GM19025 (cell line): ENCODE measurements at regions not wholly inside any gene's neighbourhood (a gene's known extent, or its start where the extent isn't known, plus 50 kb on each side); places are given as distances from the start of the nearest gene placed in this dataset.
"Not testable (repeated sequence)": the region's sequence is repeated elsewhere in the genome, so short reads cannot be mapped to it uniquely, and the experiment has no call there.

Source experiments
- ATAC-seq: cut with Tn5 transposase; IDR thresholded peaks from one replicate; pipeline ENCODE4 v1.9.1; 2021; ENCODE audit warnings: mild to moderate bottlenecking, low read depth, moderate library complexity; ENCODE audit not compliant: unreplicated experiment

DNA sequence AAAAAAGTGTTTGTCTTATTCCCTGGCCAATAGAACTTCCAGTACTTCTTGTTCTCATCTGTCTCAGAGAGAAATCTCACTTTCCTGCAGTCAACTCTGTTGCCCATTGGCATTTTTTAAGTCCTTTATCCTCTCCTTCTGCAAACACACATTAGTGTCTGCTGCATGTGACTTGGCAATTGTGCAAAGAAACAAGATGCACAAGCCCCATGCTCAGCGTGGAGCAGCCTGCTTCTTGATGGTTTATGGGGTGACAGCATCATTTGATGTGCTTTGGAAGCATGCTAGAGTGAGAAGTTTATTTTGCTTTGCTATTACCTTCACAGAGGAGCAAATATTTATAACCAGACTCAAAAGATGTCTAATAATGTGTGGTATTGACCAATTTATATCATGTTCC is 238.2 kb downstream of the FAT3 start:
- ATAC-seq = no peak

DNA sequence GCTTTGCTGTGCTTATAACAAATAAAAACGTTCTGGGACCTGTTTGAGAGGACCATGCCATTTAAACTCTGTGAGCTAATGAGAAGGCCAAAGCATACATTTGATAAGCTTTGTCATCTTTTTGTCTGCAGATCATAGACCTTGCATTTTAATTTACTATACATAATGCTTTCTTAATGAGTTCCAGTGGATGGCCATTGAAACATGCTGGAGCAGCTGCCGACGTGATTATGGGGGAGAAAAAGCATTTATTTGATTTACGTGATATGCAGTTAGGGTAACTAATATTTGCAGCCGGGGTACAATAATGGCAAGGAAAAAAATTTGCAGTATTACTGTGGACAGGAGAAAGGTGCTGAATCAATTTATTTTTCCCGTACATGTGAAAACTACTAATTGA is 240.2 kb downstream of the FAT3 start:
- ATAC-seq = no peak

DNA sequence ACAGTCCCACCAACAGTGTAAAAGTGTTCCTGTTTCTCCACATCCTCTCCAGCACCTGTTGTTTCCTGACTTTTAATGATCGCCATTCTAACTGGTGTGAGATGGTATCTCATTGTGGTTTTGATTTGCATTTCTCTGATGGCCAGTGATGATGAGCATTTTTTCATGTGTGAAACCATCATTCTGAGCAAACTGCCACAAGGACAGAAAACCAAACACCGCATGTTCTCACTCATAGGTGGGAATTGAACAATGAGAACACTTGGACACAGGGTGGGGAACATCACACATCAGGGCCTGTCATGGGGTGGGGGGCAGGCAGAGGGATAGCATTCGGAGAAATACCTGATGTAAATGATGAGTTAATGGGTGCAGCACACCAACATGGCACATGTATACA is 240.8 kb downstream of the FAT3 start:
- ATAC-seq = not testable (repeated sequence)

DNA sequence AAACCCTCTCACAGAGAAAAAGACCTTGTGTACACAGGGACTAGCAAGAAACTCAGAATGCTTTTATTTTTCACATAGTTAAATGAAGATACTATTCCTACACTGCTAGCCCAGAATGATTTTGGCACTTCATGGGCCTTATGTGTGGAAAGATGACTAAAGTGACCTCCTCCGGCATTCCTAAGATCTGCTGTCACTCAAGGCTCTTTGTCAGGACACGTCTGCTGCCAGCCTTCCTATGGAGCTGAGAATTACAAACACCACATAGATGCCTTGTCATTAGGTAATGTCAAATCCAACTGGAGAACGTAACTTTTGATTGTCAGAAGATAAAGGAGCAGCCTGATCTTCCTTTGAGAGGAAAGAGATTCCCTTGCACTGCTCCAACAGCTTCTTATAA is 249.1 kb downstream of the FAT3 start:
- ATAC-seq = no peak

DNA sequence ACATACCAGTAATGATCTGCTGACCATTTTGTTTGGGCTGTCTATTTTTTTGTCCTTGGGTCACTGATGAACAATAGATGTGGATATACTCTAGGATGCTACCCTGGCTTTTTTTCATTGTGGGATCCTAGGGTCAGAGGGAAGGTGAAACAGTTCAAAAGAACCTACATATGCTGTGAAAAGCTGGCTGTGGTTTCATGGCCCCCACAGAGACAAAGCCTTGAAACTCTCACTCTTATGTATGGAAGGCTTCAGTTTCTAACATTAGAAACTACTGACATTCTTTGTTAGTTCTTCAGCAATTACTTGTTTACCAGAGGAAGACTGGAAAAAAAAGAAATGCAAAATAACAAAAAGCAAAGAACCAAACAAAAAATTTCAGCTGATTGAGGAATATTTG is 250.7 kb downstream of the FAT3 start:
- no peak for ATAC-seq

DNA sequence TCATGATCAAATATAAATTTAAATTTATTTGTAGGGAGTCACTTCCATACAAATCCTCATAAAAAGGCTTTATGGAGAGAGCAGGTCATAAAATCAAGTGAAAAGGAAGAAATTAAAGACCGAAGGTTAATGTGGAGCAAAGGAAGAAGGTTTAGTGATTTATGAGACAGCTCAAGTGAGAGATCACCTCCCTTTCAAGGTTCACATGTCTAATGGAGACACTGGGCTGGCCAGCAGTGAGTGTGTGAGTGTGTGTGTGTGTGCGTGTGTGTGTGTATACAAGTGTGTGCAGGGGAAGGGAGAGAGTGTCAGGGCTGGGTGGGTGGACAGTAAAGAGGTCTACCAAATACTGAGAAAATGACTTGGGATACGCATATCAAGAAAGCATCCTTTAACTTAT is 251.2 kb downstream of the FAT3 start:
- no peak for ATAC-seq

DNA sequence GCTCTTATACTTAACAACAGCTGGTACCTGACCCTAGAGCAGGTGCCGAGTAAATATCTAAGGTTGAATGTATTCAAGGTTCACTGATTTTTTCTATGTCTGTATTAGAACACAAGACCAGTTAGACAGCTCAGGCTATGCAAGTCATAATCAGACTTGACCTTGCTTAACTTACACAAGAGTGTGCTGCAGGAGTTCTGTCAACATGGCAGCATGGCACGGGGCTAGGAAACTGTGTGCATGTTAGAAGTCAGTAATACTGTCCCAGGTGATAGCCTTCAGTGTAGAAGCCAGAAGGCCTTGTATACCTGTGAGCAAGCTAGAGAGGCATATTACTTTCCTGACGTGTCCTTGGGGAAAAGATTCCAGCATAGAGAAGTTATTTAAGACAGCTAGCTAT is 253.1 kb downstream of the FAT3 start:
- ATAC-seq = no peak

DNA sequence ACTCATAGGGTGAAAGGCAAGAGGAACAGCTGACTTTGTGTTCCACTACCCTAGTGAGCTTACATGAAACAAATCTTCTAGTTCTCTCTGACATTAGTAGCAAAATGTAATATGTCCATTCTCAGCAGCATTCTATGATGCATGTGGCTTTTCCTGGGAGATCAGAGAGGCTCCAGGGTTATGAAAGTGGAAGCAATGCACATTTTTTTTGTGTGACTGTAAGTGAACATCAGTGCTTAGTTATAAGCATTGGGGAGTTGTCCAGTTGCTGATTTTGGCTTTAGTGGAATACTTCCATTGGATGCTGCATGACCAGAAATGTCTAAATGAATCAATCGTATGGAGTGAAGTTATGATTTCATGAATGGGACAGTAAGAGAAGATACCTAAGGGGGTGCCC is 255.9 kb downstream of the FAT3 start:
- ATAC-seq = no peak

DNA sequence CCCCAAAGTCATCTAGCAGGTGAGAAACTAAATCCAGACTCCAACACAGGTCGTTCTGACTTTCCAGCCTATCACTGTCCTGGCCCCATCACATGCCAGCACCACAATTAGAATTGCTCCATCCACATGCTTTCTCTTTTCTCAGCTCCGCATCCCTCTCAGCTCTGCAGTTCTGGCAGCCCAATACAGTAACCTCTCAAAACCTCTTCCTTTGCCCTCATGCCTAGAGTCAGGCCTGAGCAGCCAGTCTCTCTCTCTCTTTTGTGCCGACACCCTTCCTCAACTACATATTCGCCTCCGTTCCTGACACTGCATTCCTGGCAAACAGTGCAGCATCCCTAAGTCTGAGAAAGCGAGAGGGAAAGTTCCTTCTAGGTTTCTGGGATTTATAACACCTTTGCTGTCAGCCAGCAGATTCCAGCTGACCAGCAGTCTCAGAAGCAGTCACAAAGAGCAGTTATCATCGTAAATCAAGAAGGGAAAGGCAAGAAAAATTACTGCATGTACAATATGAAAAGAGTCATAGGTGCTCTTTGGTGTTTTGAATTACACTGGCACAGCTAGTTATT is 258.0 kb downstream of the FAT3 start:
- no peak for ATAC-seq

DNA sequence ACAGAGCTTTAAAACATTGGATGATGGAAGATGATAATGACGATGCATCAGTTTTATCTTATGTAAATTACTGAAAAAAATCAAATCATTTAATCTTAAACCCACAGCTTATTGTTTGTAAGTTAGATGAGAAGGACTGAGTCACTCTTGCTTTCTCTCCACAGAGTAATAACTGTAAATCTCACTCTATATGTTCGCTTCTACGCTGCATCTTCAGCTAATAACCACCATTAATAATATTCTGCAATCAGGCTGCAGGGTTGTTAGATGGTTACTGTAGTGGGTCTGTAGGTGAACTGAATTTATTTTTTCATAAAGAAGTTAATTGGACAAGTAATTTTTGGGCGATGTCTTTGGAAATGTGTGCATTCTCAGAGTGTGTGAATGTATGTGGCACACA is 260.0 kb downstream of the FAT3 start:
- no peak for ATAC-seq

DNA sequence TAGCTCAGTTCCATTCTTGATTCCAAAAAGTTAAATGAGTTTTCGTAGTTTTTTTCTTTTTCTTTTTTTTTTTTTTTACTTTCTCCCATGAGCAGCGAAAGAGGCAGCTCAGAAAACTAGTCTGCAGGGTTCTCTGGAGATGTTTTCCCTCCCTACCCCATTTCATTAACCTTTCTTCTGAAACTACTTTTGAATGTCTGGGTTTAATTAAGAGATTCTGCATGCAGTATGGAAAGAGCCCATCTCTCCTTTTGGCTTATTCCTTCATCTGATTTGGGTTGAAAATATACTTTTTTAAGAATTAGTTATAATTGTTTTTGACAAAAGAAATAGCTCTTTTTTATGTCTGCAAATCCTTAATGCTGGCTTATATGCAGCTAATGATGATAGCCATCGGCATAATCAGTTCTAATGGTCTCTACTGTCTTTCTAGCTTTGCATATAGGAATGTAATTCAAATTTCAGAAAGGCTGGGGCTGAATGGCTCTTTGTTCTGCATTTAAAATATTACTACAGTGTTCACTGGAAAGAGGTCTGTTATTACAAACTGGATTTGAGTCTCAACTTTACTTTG is 265.3 kb downstream of the FAT3 start:
- no peak for ATAC-seq

DNA sequence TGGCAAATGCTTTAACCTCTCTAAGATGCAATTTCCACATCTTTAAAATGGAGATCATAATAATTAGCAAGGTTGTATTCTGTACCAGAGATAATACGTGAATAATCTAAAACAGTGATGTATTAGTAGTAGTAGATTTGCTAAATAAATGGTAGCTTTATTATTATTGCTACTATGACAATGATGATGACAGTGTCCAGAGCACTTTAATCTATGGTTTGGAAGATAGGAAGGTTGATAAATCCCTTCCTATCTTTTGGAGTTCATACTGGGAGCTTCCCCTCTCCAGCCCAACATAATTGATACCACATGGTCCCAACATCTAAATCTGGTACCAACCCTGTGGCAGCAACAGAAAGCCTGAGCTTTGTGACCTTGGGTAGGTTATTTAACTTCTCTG is 267.8 kb downstream of the FAT3 start:
- ATAC-seq = no peak

DNA sequence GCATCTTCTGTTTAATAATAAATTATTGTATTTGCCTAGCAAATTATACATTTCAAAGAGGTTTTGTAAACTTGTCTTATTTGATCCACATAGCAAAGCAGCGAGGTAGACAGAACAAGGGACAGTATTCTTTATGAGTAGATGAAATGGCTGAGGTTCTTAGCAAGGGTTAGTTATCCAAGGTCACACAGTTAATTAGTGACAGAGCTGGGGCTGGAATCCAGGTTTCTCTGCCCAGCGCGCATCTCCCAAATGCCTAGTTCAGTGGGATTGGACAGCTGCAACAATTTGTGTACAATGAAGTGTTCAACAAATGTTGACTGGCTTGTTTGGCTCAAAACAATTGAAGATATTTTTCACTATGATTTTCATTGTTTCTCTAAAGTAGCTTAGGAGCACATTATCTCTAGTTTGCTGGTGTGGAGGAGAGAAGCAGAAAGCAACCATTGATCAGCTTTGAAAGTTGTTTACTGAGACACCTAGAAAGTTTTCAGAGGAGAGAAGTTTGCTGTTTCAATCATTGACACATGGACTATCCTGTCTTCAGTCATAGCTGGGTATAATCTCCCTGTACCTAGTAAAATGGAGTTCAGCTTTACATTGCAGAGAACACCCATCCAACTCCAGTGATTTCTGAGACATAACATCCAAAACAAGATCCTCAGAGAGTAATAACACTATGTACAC is 270.6 kb downstream of the FAT3 start:
- no peak for ATAC-seq

DNA sequence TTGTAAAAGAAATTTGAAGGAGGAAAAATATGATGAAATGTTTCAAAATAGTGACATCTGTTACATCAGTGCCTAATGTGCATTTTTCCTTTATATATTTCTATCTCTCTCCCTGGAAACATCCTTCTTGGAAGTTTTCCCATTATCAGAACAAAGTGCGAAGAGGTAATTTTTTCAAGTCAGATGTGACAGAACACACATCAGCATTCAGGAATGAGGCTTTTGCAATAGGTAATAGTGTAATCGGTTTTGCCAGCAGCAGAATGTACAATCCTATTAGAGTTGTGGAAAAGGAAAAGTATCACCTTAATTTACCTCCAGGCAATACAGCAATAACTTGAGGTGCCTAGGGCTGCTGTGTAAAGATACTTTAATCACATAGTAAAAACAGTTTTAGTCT is 275.8 kb downstream of the FAT3 start:
- no peak for ATAC-seq

DNA sequence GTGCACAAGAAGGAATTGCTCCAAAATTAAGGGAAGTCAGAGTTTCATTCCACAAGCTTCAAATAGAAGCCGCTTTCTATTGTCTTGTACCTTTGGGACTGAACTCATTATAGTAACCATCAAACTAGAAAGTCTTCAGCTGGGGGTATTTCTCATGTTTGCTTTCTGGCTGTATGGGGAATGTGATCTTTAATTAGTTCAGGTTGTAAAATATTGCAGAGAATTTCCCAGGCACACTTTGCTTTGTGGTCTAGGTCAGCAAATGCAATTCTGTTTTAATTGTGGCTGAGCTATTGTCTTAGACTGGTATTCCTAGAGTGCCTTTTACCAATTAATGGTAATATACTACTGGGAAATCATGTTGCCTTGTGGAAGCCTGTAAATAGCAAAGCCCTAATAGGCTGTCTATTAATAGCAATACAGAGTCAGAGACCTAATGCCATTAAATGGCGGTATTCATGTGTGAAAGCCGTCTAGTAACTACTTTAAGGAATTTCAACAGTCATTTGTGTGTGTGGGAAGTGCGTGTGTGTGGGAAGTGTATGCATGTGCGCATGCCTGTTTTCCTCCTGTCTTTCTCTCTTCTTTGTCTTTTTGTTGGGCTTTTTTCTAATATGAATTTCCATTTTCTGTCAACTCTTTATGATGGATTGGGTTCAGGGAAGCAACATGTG is 276.6 kb downstream of the FAT3 start:
- no peak for ATAC-seq

DNA sequence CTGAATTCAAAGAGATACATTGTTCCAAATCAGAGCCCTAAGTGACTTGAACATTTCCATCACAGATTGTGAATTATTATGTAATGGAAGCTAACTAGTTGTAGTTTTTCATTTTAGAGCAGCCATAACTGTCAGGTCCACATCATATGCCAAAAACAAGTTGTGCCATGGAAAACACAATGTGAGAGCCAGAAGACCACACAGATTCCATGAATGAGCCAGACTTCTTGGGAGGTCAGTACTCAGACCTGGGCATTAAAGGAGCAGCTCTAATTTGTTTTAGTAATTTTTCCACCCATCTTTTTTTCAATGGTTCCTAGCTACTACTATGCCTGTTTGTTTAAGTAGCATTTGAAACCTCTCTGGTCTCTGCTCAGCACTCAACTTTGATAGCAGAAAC is 279.4 kb downstream of the FAT3 start:
- no peak for ATAC-seq

DNA sequence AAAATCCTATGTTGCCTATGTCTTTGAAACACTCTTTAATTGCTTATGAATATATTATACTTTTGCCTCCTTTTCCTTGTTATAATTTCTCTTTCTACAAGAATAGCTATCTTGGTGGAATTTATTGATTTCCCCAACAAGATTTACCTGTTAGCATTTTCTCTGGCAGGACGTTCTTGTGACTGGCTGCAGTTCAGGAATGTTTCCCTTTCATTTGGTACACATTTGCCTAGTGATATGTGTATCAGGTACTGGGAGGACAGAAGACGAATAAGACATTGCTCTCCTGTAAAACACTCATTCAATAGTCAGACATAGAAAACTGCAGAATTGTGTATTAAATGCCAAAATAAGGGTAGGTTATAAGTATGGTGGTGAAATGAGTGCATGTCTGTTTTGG is 279.9 kb downstream of the FAT3 start:
- ATAC-seq = no peak

DNA sequence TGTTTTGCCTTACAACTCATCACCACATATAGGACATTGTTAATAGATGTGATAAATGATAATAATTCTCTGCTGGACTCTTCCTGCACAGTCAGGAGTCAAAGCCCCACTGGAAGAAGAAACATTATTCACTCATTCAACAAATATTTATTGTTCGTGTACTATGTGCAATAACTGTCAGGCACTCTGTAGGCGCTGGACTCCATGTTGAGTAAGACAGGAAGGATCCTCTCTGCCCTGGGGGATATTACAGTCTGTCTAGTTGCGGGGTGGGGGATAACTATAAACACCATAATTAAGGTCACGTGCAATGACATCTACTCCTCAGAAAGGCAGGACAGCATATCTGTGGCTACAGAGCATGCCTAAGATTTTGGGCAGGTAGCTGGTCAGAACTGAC is 281.1 kb downstream of the FAT3 start:
- ATAC-seq = no peak

DNA sequence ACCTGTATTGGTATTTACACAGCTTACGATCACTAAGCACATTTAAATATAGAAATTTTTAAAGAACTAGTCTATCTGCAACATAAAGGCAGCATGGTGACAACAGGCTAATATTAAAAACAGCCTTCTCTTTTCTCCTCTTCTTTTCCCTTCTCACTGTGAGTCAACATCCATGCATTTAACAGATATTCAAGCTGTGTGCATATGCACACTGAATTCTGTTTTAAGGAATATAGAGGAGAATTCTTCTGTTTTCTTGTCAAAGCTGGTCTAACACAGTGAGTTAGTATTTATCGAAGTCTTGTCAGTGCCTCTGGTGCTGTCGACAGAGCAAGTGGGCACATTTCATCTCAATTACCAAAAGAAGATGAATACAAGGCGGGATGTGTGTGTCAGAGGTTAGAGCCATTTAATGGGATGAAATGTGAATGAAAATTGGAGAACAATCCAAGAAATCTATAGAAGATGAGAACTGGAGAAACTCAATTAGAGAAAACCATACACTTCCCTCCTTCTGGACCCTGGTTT is 282.3 kb downstream of the FAT3 start:
- ATAC-seq = no peak

DNA sequence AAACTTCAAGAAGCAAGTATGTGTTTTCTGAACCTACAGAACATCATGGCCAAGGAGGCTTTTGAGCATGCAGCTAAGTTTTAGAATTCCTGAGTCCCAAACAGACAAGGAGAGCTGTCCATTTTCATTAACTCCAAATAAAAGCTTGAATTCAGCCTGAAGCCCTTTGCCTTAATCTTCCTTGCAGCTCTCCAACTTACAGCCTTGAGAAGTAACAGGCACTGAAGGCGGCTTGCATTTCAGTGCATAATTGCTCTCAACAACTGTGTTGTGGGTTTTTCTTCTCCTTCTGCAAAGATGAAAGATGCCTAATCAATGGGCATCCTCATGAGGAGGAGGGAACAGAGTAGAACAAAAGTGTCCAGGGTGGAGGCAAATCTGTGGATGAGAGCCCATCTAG is 286.0 kb downstream of the FAT3 start:
- ATAC-seq = no peak

DNA sequence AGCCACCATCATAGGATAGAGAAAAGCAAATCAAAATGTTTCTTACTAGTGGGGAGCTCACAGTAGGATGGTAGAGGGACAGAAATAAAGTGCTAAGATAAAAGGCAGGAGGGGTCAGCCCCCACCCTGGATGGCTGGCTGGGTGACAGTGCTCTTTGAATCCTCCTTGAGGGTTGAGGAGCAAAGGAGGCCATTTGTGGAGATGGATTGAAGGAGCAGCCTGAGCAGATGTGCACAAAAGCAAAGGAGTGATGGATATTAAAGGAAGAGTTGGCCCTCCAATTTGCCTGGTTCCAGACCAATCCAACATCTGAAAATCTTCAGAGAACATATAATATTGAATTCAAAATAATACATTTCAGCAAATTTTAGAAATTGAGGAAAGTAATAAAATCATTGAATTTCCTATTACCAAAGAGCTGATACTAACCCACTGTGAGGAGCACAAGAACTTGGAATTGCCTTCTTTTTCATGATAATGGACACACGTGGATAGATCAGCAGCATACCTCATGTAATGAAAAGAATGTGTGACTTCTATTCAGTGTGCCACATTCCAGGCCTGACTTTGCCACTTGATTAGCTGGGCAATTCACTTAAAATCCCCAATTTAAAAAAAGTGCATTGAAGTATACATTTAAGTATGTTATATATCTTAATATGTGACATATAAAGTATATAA is 287.0 kb downstream of the FAT3 start:
- no peak for ATAC-seq
